ENCODE measurements at regions not wholly inside any gene's neighbourhood (a gene's known extent, or its start where the extent isn't known, plus 50 kb on each side); places are given as distances from the start of the nearest gene placed in this dataset.

DNA sequence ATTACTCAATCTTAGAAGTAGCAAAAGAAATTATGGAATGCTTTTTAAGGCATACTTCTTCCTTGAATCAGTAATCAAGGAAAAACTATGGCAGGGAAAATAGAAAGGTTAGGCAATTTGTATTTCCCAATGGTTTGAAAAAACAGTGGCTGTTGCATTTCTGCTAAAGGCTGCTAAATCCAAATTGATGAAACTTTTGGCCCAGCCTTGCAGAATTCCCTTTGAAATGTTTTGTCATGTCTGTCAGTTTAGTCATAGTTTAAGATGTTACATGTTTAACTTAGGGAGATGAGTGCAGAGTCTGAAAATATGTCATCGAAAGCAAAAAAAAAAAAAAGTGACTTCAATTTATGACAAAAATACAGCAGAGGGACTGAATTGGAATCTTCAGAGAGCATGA lies 878.9 kb upstream of the WWC1 start:
- TF ChIP-seq, protein P1, sequence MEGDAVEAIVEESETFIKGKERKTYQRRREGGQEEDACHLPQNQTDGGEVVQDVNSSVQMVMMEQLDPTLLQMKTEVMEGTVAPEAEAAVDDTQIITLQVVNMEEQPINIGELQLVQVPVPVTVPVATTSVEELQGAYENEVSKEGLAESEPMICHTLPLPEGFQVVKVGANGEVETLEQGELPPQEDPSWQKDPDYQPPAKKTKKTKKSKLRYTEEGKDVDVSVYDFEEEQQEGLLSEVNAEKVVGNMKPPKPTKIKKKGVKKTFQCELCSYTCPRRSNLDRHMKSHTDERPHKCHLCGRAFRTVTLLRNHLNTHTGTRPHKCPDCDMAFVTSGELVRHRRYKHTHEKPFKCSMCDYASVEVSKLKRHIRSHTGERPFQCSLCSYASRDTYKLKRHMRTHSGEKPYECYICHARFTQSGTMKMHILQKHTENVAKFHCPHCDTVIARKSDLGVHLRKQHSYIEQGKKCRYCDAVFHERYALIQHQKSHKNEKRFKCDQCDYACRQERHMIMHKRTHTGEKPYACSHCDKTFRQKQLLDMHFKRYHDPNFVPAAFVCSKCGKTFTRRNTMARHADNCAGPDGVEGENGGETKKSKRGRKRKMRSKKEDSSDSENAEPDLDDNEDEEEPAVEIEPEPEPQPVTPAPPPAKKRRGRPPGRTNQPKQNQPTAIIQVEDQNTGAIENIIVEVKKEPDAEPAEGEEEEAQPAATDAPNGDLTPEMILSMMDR (IDR thresholded peaks at IDR 0.05) = no peak
- no peak for TF ChIP-seq POLR2A (IDR thresholded peaks at IDR 0.05)
